DOHH2 (cell line): ENCODE measurements at regions not wholly inside any gene's neighbourhood (a gene's known extent, or its start where the extent isn't known, plus 50 kb on each side); places are given as distances from the start of the nearest gene placed in this dataset.

Experiments
- H3F3A ChIP-seq: fragments of 200-600 bp; sonication (generic), shearing (Covaris generic); 2 replicates; pipeline ENCODE4 v1.6.0; 2016; ENCODE audit warnings: antibody characterized with exemption, mild to moderate bottlenecking; ENCODE audit not compliant: control insufficient read depth, insufficient read depth
- H3K27ac ChIP-seq: fragments of 200-600 bp; sonication (generic); 2 replicates; pipeline ENCODE4 v1.5.1; 2014; ENCODE audit warnings: low read depth, mild to moderate bottlenecking, low read length, moderate library complexity
- H3K27me3 ChIP-seq: fragments of 200-600 bp; sonication (generic); 2 replicates; pipeline ENCODE4 v1.6.1; 2014; ENCODE audit warnings: mild to moderate bottlenecking, low read length, mixed read lengths; ENCODE audit not compliant: control insufficient read depth
- H3K36me3 ChIP-seq: fragments of 200-600 bp; sonication (generic); 2 replicates; pipeline ENCODE4 v1.6.1; 2014; ENCODE audit warnings: mild to moderate bottlenecking, low read length, moderate library complexity, mixed read lengths; ENCODE audit not compliant: control insufficient read depth
- H3K4me1 ChIP-seq: fragments of 200-600 bp; sonication (generic); 2 replicates; pipeline ENCODE4 v1.6.1; 2014; ENCODE audit warnings: mild to moderate bottlenecking, low read length, mixed read lengths; ENCODE audit not compliant: control insufficient read depth
- H3K4me2 ChIP-seq: fragments of 200-600 bp; sonication (generic); 2 replicates; pipeline ENCODE4 v1.6.0; 2014; ENCODE audit warnings: mild to moderate bottlenecking, low read length, moderate library complexity
- H3K4me3 ChIP-seq: fragments of 200-600 bp; sonication (generic); 2 replicates; pipeline ENCODE4 v1.5.1; 2014; ENCODE audit warnings: mild to moderate bottlenecking, low read length, mixed read lengths
- H3K79me2 ChIP-seq: fragments of 200-600 bp; sonication (generic); 2 replicates; pipeline ENCODE4 v1.6.1; 2014; ENCODE audit warnings: mild to moderate bottlenecking, low read length, mixed read lengths; ENCODE audit not compliant: control insufficient read depth
- H3K9me2 ChIP-seq: fragments of 200-600 bp; sonication (generic); replicated peaks from 2 replicates; pipeline ENCODE4 v1.6.1; 2014; ENCODE audit warnings: mild to moderate bottlenecking, low read length, mixed read lengths; ENCODE audit not compliant: control insufficient read depth
- H3K9me3 ChIP-seq: fragments of 200-600 bp; sonication (generic); 2 replicates; pipeline ENCODE4 v1.6.1; 2014; ENCODE audit warnings: antibody characterized with exemption, low read length, mixed read lengths; ENCODE audit not compliant: control insufficient read depth, insufficient read depth
- H4K20me1 ChIP-seq: fragments of 200-600 bp; sonication (generic); 2 replicates; pipeline ENCODE4 v1.6.0; 2014; ENCODE audit warnings: low read depth, mild to moderate bottlenecking, antibody characterized with exemption, low read length, moderate library complexity; ENCODE audit not compliant: control insufficient read depth, insufficient read depth
- EZH2phosphoT487 ChIP-seq: fragments of 200-600 bp; sonication (generic); IDR thresholded peaks from 2 replicates; pipeline ENCODE4 v1.6.1; 2017; ENCODE audit warnings: borderline replicate concordance, mild to moderate bottlenecking, antibody characterized with exemption, low read length, moderate library complexity, mixed read lengths
- TF ChIP-seq, protein P1 (sequence below): fragments of 200-600 bp; sonication (generic); IDR thresholded peaks from one replicate; pipeline ENCODE4 v1.5.1; 2014; ENCODE audit warnings: antibody characterized with exemption, mild to moderate bottlenecking, low read depth, low read length; ENCODE audit not compliant: poor library complexity, severe bottlenecking

DNA sequence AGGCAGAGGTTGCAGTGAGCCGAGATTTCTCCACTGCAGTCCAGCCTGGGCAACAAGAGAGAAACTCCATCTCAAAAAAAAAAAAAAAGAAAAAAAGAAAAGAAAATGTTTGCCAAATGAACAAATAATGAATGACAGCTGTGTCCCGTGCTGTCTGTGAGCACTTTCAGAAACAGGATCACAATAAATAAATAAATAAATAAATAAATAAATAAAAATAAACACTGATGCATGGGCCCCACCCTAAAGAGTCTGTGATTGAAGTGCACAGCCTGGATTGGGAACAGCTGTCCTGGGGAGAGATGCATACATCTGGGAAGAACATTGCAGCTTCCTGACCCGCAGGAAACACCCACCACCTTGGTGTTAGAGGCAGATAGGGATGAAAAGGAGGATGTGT is 123.6 kb downstream of the NPTX2 start:
- H3K4me3 ChIP-seq, result no peak overlapping the region
- H3K36me3 ChIP-seq, result no peaks in the 10 kb centered on the region
- H3K79me2 ChIP-seq, result no peaks in the 10 kb centered on the region
- no peaks in the 10 kb centered on the region for H3K9me3 ChIP-seq
- no peaks in the 10 kb centered on the region for H3K4me1 ChIP-seq
- TF ChIP-seq, protein P1, sequence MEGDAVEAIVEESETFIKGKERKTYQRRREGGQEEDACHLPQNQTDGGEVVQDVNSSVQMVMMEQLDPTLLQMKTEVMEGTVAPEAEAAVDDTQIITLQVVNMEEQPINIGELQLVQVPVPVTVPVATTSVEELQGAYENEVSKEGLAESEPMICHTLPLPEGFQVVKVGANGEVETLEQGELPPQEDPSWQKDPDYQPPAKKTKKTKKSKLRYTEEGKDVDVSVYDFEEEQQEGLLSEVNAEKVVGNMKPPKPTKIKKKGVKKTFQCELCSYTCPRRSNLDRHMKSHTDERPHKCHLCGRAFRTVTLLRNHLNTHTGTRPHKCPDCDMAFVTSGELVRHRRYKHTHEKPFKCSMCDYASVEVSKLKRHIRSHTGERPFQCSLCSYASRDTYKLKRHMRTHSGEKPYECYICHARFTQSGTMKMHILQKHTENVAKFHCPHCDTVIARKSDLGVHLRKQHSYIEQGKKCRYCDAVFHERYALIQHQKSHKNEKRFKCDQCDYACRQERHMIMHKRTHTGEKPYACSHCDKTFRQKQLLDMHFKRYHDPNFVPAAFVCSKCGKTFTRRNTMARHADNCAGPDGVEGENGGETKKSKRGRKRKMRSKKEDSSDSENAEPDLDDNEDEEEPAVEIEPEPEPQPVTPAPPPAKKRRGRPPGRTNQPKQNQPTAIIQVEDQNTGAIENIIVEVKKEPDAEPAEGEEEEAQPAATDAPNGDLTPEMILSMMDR, result no peak
- TF ChIP-seq EZH2phosphoT487, result no peak
- no peak overlapping the region for H3K4me2 ChIP-seq
- H3F3A ChIP-seq, result no peaks in the 10 kb centered on the region
- H3K9me2 ChIP-seq, result no peaks in the 10 kb centered on the region
- H3K27me3 ChIP-seq, result no peaks in the 10 kb centered on the region
- H4K20me1 ChIP-seq, result no peaks in the 10 kb centered on the region
- H3K27ac ChIP-seq, result no peak overlapping the region

GRCh38 chr7:98745722-98746318 is 124.0 kb downstream of the TMEM130 start:
- Histone ChIP-seq H3F3A (peaks cover 4% of the 10 kb centered on the region; the same call in 1 of the 2 replicates), H3K9me3 (no peaks in the 10 kb centered on the region), H3K27me3 (peaks cover 3% of the 10 kb centered on the region; the same call in 1 of the 2 replicates), H3K4me1 (no peaks in the 10 kb centered on the region), H3K9me2 (no peaks in the 10 kb centered on the region), H3K79me2 (no peaks in the 10 kb centered on the region), H4K20me1 (no peaks in the 10 kb centered on the region), H3K36me3 (no peaks in the 10 kb centered on the region), H3K4me2 (no peak overlapping the region), H3K4me3 (no peak overlapping the region), H3K27ac (no peak overlapping the region)
- TF ChIP-seq, protein P1, result peak; percentile 99
- TF ChIP-seq EZH2phosphoT487, result no peak

DNA sequence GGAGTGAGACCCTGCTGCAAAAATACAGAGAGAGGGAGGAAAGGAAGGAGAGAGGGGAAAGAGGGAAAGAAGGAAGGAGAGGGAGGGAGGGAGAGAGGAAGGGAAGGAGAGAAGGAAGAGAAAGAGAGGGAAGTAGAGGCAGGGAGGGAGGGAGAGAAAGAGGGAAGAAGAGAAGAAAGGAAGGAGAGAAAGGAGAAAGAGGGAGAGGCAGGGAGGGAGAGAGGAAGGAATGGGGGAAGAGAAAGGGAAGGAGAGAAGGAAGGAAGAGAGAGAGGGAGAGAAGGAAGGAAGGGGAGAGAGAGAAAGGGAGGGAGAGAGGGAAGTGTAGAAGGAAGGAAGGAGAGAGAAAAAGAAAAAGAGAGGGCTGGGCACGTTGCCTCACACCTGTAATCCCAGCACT is 121.7 kb downstream of the TMEM130 start:
- no peaks in the 10 kb centered on the region for H3K79me2 ChIP-seq
- peaks cover 4% of the 10 kb centered on the region; the same call in 1 of the 2 replicates for H3F3A ChIP-seq
- H4K20me1 ChIP-seq, result no peaks in the 10 kb centered on the region; the same call in 1 of the 2 replicates
- H3K9me2 ChIP-seq, result no peaks in the 10 kb centered on the region
- H3K4me2 ChIP-seq, result no peak overlapping the region
- no peaks in the 10 kb centered on the region for H3K4me1 ChIP-seq
- H3K4me3 ChIP-seq, result no peak overlapping the region
- TF ChIP-seq, protein P1, result no peak
- TF ChIP-seq EZH2phosphoT487, result no peak
- H3K27me3 ChIP-seq, result peaks cover 3% of the 10 kb centered on the region; the same call in 1 of the 2 replicates
- no peaks in the 10 kb centered on the region for H3K9me3 ChIP-seq
- no peak overlapping the region for H3K27ac ChIP-seq
- no peaks in the 10 kb centered on the region for H3K36me3 ChIP-seq
